Stimulated activated CD4-positive, alpha-beta T cell treated with anti-CD3 and anti-CD28 coated beads, Interleukin-2, amount 100 ng/mL, for 4 hours (primary cell): ENCODE measurements at regions not wholly inside any gene's neighbourhood (a gene's known extent, or its start where the extent isn't known, plus 50 kb on each side); places are given as distances from the start of the nearest gene placed in this dataset.
"Not testable (repeated sequence)": the region's sequence is repeated elsewhere in the genome, so short reads cannot be mapped to it uniquely, and the experiment has no call there.

Experiments used
- DNase-seq: peaks from one replicate; pipeline ENCODE4 v3.0.0-alpha.2; 2020; ENCODE audit warnings: low read depth

DNA sequence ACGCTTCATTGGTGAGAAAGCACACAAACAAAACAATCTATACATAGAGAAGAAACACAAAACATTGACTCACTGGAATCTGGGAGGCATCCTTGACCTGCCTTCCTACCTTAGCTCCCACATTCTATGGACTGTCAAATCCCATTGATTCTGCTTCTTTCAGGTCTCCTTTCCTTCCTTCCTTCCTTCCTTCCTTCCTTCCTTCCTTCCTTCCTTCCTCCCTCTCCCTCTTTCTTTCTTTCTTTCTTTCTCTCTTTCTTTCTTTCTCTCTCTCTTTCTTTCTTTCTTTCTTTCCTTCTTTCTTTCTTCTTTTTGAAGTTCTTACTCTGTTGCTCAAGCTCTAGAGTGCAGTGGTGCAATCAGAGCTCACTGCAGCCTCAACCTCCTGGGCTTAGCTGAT is 108.0 kb upstream of the SGK1 start:
- not testable (repeated sequence) for DNase-seq

DNA sequence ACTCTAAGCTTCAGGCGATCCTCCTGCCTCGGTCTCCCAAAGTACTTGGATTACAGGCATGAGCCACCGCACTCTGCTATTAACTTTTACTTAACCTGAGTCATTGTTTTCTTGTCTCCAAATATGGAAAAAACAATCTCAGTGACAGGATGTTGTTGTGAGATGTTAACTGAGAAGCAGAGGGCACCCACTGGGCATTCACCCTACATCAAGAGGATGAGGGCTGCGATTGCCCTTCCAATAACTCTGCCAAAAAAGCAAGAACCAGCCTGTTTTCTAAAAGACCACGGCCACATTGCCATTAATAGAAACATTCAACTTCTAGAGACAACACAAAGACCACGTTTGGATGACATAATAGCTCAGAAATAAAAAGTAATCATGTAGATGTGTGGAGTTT is 107.6 kb upstream of the SGK1 start:
- DNase-seq, result no peak

GRCh38 chr6:134424798-134425170 is 106.9 kb upstream of the SGK1 start:
- DNase-seq, result no peak

- no peak for DNase-seq
Observed at GRCh38 chr6:134424165-134424797, 106.4 kb upstream of the SGK1 start.

DNA sequence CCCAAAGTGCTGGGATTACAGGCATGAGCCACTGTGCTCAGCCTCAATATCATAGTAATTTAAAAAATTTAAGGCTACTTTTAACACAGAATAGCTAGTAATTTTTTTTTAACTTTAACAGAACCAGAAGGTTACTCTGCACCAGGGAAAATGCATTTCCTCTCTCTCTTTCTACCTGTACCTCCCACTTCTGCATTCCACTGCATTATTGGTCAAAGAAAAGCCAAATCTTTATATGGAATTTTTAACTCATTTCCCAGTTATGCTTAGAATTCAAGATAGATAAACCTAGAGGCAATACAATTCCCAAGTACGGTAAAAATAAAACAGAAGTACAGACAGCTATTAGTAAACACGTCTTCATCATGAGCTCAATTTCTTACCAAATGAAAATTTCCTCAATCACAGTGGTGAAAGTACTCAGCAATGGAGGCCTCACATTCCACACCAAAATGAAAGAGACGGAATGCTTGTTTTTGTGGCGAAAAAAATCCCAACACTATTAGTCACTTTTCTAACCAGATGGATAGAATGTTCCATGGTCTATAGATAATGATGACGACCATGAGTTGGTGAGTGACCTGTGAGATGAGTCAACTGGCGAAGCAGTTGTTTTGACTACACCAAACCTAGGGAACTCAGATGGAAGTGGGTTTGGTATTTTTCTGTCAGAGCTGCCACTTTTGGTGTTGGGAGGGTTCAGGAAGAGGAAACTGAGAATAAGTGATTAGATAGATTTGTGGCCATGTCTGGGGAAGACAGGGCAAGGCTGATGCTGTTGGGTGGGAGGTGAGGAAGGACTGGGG is 104.7 kb upstream of the SGK1 start:
- no peak for DNase-seq

DNA sequence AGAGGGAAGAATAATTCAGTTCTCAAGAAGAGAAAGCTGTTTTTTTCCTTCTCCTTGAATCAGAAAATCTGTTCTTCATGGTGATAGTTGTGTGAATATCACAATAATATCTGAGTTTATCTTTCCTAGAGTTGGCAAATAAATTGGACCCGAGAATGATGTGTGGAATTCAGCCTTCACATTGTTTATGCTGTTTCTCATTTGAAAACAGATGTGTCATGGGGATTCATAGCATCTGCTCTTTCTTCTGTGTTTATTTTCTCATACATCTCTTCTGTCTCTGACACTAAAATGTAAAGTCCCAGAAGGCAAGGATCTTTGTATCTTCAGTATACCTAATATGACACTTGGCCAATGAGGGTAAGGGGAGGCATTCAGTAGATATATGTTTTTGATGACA is 103.6 kb upstream of the SGK1 start:
- no peak for DNase-seq

- DNase-seq, result no peak
Observed at GRCh38 chr6:134420614-134421181, 102.8 kb upstream of the SGK1 start.

DNA sequence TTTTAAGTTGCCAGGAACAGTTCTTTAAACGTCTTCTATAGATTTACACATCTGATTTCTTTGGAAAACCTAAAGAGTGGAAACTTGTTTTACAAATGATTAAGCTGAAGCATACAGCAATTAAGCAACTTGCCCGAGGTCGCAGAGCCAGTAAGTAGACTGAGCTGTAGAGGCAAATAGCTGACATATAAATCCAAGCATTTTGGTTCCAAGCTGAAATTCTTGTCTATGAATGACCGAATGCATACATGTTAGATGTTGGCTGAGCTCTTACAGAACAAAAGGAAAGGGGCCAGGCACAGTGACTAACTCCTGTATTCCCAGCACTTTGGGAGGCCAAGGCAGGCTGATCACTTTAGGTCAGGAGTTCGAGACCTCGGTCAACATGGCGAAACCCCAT is 101.8 kb upstream of the SGK1 start:
- DNase-seq, result no peak

GRCh38 chr6:134416418-134417154 is 98.7 kb upstream of the SGK1 start:
- no peak for DNase-seq

- DNase-seq, result no peak
Observed at GRCh38 chr6:134415656-134416055, 97.7 kb upstream of the SGK1 start.

GRCh38 chr6:134415194-134415593 is 97.3 kb upstream of the SGK1 start:
- no peak for DNase-seq

DNA sequence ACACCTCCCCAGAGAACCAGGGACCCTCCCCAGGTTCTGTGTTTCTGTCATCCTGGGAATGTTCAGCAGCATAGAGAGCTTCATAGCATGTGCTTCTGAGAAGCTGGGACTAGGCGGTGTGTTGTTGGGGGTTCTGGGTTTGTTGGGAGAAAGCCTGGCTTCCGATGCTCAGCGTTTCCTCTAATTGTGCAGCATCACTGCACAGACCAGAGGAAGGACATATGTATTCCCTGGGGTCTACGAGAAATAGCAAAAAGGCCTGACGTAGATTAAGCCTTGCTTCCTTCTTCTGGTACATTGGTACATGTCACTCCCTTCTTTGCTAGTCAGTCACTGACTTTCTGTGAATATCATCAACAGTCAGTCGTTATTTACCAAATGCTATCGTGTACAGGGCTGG is 96.9 kb upstream of the SGK1 start:
- DNase-seq, result no peak

GRCh38 chr6:134413241-134413643 is 95.3 kb upstream of the SGK1 start:
- no peak for DNase-seq

- no peak for DNase-seq
Observed at GRCh38 chr6:134410541-134410940, 92.6 kb upstream of the SGK1 start.

- no peak for DNase-seq
Observed at GRCh38 chr6:134407791-134408190, 89.9 kb upstream of the SGK1 start.

DNA sequence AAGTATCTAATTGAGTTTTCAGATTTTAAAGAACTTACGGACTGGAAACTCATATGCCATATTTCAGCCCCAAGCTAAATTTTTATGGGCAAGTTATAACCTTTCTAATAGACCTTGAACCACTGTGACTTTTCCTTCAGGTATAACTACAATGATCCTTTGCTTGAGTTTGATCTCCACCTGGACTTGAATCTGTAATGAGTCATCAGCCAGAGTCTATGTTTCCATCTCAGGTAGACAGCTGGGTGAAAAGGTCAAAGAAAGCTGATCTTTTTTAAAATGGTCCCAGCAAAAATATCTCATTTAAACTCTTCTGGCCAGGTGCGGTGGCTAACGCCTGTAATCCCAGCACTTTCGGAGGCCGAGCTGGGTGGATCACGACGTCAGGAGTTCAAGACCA is 88.4 kb upstream of the SGK1 start:
- DNase-seq, result no peak

GRCh38 chr6:134405386-134406087 is 87.6 kb upstream of the SGK1 start:
- DNase-seq, result no peak

- DNase-seq, result not testable (repeated sequence)
Observed at GRCh38 chr6:134403312-134403711, 85.4 kb upstream of the SGK1 start.

DNA sequence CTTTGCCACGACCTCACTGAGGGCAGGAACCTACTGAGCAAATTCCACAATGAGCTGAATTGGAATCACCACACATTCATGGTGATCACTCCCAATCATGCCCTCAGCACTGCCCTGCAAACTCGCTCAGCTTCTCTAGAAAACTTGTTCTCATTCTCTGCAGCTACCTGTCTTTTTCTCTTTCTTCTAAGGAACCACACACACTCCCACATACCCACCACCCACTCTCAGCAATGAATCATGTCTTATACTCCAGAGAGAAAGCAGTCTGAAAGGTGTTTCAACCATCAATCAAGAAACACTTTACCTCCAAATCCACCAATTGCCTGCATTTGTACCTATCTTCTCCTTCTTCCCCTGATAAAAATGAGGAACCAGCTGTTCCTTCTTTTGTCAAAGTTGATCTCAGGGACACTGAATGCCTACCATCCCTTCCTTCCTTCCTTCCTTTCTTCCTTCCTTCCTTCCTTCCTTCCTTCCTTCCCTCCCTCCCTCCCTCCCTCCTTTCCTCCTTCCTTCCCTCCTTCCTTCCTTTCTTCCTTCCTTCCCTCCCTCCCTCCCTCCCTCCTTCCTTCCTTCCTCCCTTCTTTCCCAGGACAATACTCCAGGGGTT is 84.6 kb upstream of the SGK1 start:
- DNase-seq, result peak; percentile 56

DNA sequence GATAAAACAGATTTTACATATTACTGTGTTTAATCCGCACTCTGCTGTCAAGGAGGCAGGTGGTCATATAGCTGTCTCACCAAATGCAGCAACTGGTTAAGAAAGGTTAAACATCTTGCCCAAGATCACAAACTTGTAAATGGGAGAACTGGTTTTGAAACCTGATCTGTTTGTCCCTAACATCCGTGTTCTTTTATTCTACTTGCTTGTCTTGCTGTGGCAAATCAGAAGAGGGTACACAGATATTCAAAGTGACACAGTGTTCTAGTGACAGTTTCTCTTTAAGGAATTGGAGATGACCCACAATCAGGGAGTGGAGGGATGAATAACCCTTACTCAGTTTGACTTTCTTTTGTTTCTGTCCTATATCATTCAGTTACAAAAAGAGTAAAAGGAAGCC is 83.0 kb upstream of the SGK1 start:
- DNase-seq, result no peak

DNA sequence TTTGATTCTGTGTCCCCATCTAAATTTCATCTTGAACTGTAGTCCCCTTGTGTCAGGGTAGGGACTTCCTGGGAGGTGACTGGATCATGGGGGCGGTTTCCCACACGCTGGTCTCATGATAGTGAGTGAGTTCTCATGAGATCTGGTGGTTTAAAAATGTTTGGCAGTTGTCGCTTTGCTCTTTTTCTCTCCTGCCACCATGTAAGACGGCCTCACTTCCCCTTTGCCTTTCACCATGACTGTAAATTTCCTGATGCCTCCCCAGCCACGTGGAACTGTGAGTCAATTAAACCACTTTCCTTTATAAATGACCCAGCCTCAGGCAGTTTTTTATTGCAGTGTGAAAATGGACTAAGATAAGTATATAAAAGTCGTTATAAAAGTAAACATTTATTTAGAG is 80.5 kb upstream of the SGK1 start:
- DNase-seq, result no peak

DNA sequence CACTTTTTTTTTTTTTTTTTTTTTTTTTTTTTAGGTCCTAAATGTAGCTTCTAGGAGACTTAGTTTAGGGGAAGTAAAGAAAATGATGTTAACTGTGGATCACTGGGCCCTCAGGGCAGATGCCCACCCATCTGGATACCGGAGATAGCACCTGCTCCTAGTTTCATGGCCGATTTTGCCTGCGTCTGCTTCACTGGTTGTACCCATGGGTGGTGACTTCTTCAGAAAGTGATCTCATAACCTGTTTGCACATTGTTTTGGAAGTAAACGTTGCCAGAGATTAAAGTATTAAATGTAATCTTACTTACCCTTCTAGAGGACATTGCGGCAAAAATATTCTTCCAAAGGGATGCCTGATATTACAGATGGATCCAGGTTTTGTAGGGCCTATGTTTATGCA is 79.8 kb upstream of the SGK1 start:
- DNase-seq, result no peak
